ENCODE measurements at regions not wholly inside any gene's neighbourhood (a gene's known extent, or its start where the extent isn't known, plus 50 kb on each side); places are given as distances from the start of the nearest gene placed in this dataset.
"Not testable (repeated sequence)": the region's sequence is repeated elsewhere in the genome, so short reads cannot be mapped to it uniquely, and the experiment has no call there.

DNA sequence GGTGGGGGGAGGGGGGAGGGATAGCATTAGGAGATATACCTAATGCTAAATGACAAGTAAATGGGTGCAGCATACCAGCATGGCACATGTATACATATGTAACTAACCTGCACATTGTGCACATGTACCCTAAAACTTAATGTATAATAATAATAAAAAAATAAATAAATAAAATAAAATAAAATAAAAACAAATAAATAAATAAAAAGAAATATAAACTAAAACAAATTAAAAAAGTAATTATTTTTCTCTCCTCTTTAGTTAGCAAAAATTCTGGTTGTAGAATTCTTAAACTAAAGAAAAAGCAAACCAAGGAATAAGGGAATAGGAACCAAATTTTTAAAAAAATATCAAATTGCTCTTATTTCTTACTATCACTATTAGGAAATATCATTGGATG lies 267.3 kb downstream of the CCER1 start:
- TF ChIP-seq POLR2AphosphoS5 (IDR thresholded peaks at IDR 0.05; ENCODE audit: low read depth, low read length); POLR2A (IDR thresholded peaks at IDR 0.05; ENCODE audit: low read depth, low read length); TAF1 (IDR thresholded peaks at IDR 0.05; ENCODE audit: borderline replicate concordance, low read depth, low read length): not testable (repeated sequence)
